HG03159 (cell line): ENCODE measurements at regions not wholly inside any gene's neighbourhood (a gene's known extent, or its start where the extent isn't known, plus 50 kb on each side); places are given as distances from the start of the nearest gene placed in this dataset.
"Not testable (repeated sequence)": the region's sequence is repeated elsewhere in the genome, so short reads cannot be mapped to it uniquely, and the experiment has no call there.

Experiments
- ATAC-seq: cut with Tn5 transposase; IDR thresholded peaks from one replicate; pipeline ENCODE4 v1.9.1; 2021; ENCODE audit warnings: mild to moderate bottlenecking, moderate library complexity; ENCODE audit not compliant: unreplicated experiment

DNA sequence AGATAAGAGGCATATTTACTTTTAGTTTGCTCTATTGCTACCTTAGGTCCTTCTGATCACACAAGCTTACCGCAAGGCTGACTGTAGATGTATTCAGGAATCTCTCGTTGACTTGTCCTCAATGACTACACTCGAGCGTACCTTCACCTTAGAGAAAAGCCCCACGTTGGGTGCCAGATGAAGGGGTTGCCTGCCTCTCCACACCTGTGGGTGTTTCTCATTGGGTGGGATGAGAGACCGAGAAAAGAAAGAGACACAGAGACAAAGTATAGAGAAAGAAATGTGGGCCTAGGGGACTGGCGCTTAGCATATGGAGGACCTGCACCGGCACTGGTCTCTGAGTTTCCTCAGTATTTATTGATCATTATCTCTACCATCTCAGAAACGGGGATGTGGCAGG is 51.8 kb downstream of the ASCL4 start:
- ATAC-seq, result no peak

DNA sequence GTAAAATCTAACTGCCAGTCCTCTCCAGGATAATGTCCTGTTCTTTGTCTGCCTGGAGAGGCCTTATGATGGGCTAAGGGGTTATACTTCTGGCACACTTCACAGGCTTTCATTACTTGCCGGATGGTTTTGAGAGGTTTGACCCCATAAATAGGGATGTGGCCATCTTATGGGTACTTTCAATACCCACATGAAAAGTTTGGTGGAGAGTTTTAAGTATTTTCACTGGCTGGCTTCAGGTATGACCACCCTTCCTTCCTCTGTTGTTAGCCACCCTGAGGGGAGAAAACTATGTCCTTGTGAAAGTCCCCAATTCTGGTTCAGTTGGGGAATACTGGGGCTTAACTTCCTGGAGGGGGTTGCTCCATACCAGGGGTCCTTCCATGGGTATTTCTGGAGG is 54.8 kb downstream of the ASCL4 start:
- ATAC-seq, result no peak

DNA sequence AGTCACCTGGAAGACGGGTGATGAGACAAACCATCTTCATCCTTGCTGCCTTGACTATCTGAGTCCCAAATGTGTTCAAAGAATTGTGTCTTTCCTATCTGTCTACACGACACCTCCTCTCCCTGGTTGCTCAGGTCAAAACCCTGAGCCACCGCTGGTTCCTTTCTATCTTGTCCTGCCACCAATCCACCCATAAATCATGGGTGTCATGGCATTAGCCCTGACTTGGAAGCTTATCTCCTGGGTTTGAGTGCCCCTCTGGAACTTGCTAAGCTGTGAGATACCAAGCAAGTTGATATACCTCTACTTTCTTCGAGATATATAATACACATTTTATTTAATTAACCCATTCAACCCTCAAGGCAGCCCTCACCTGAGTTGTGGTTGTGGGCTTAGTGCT is 57.9 kb downstream of the ASCL4 start:
- no peak for ATAC-seq

DNA sequence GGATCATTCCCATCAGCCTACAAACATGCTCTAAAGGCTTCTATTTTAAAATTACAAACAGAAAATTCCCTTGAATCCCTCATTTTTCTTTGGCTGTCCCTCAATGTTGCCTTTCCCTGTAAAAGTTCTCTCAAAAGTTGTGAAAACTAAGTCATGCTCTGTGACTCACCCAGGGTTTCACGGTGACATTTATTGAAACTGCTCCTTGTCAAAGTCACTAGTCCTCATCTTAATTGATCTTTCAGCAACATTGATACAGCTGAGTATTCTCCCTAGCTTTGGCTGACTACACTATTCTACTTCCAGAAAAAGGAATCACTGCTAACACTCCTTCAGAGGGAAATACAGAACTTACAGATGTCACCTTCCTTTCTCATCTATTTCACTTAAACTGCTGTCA is 65.7 kb downstream of the ASCL4 start:
- ATAC-seq, result no peak

DNA sequence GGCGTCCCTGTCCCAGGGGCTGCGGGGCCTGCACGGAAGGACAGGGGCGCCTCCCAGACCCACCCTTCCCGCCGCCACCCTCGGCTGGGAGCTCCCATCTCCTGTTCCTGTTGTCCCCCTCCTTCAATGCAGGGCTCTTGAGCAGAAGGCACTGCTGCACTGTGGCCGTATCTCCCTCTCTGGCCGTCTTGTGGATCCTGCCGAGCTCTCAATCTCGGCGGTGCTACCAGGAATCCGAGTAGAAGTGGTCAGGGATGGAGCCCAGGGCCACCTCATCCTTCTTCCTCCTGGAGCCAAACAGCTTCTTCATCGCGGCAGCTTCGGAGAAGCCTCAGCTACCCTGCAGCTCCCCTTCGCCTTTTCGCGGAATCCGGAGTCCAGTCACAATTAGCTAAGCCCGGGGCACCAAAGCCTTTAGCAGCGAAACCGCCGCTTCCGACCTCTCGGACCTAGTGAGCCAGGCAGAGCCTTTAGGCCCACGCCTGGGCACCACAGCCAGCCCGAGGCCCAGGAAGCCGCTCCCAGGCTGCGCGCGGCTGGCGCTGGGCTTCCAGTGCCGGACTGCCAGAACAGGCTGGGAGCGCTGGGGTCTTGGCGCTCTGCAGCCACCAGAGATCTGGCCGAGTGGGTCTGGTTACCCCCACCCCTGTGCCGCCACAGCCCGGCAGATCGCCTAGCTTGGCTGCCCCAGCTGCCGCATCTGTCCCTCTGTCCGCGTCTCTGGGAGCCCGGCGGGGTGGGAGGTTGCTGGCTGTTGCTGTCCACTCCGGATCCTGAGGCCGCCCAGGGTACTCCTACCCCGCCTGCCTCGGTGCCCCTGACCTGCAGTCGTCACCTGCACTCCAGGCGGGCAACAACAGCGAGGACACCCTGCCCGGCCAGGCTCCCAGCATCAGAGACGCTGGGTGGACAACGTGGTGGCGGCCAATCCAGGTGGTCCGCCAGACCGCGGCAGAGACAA is 69.1 kb downstream of the ASCL4 start:
- no peak for ATAC-seq

DNA sequence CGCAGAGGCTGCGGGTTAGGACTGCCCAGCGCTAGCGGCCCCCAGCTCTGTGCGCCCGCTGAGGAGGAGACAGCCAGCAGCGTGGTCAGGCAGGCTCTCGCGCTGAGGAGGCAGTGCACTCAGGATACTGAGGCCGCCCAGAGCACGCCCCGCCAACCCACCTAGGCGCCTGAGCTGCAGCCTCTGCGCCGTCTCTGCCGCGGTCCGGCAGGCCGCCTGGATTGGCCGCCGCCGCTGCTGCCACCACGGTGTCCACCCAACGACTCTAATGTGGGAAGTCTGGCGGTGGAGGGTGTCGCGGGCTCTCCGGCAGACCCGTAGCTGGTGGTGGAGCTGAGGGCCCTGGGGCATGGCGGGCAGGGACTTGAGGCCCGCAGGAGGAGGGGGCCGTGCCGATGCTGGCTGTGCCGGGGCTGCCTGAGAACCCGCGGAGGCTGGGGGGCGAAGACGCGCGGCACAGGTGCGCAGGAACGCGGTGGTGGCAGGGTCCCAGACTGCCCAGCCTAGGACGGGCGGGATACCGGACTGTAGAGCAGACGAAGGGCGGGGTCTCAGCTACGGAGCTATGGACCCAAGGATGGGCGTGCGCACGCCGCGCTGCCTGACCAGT is 69.9 kb downstream of the ASCL4 start:
- ATAC-seq, result no peak

DNA sequence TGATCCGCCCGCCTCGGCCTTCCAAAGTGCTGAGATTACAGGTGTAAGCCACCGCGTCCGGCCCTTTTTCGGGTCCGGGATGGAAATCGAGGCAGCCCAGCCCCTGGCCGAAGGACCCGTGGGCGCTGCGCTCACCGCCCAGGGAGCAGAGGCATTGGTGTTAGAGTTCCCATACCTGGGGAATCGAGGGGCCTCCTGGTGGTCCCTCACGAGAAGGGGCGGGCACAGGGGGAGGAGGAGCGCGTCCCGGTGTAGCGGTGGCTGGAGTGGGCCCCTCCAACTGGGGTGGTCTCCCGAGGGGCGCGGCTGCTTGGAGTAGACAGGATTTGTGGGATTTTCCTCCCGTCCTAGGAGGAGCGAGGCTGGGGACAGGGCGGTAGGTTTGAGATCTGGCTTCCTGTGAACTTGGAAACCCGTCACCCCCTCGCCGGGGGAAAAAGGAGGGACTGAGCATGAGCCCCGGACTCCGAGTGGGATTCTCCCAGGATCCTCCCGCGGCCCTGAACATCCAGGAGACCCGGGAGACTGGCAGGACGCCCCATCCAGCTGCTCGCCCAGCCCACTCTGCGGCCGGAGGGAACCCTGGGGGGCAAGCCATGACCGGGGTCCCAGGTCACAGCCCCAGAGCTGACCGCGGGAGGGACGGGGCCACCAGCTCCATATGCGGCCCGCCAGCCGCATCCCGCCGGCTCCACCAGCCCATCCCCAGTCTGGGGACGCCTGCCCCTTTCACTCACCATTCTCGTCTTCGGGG is 70.9 kb downstream of the ASCL4 start:
- no peak for ATAC-seq

DNA sequence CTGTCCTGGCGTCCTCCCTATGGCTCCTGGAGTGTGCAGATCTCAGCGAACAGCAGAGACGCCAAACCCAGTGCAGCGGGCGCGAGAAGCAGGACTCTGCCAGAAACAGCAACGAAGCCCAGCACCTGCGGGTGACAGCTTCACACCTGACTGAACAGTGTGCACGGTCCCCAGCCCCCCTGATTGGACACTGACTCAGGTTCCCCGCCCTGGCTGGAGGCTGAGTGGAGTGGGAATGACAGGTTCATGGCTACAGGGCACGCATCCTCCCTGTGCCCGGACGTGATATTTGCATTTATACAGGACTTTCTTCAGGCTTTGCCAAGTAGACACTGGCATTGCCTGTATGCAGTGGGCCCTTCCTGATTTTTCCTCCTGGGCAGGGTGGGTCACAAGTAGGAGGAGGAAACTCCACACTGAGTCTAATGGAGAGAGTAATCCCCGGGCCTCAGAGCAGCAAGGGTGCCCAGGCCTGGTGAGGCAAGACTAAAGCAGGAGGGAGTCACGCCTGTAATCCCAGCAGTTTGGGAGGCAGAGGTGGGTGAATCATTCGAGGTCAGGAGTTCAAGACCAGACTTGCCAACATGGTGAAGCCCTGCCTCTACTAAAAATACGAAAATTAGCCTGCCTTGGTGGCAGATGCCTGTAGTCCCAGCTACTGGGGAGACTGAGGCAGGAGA is 71.6 kb downstream of the ASCL4 start:
- ATAC-seq, result no peak

DNA sequence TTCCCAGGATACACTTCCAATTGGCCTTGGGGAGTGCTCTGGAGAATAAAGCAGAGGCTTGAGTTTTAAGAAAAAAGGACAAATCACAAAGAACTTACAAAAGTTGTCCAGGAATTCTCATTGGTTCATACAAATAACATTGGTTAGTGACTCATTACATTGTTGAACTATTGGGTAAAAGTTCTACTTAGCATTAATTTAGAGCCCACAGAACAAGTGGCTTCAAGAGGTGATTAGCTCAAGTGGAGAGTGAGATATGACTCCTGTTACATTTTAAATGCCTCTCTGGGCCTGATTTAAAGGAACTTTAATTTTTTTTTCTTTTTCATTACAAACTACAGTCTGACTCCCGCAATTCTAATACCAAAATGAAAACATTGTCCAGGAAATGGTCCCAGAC is 72.9 kb downstream of the ASCL4 start:
- ATAC-seq, result no peak

DNA sequence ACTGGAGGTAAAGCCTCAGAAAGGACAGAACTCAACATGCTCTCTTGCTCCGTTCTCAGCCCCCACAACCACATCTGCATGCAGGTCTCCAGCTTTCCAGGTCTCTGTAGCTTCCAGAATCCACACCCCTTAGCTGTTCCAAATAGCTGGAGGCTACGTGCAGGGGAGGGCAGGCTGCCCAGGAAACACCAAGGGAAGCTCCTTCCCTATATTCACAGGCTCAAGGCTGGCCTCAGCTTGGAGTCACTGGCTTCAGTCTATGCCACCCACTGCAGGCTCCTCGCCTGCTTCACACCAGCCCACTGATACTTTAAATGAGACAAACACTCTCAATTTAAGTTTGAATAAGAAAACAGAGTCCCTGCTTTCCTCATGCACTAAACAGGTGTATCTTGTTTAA is 73.3 kb downstream of the ASCL4 start:
- no peak for ATAC-seq

DNA sequence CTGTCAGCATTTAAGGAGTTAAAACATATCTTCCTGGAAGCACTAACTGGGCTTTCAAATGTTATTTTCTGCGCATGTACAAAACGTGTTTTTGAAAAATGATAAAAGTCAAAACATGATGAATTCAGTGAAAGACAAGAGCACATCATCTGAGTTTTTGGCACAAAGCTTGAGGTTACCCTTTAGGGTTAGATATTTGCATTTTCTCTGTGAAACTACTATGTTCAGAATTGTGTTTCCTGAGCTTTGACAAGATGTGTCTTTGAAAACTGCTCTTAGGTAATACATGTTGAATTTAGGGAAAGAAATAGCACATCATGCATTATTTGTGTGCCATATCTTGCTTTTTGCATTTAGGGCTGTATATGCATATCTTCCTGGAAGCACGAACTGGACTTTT is 79.0 kb downstream of the ASCL4 start:
- ATAC-seq, result no peak

DNA sequence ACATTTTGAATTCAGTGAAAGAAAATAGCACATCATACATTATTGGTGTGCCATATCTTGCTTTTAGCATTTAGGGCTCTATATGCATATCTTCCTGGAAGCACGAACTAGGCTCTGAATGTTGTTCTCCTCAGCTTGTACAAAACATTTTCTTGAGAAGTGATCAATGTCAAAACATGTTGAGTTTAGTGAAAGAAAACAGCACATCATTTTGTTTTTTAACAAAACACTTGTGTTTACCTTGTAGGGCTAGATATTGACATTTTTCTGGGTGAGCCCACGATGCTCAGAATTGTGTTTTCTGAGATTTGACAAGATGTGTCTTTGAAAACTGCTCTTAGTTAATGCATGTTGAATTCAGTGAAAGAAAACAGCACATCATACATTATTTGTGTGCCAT is 81.0 kb downstream of the ASCL4 start:
- no peak for ATAC-seq

DNA sequence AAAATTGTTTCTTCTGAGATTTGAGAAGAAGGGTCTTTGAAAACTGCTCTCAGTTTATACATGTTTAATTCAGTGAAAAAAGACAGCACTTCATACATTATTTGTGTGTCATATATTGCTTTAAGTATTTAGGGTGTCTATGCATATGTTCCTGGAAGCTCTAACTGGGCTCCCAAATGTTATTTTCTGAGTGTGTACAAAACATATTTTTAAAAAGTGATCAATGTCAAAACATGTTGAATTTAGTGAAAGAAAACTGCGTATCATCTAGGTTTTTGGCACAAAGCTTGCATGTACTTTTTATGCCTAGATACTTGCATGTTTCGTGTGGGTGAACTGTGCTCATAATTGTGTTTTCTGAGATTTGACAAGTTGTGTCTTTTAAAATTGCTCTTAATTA is 81.6 kb downstream of the ASCL4 start:
- no peak for ATAC-seq

DNA sequence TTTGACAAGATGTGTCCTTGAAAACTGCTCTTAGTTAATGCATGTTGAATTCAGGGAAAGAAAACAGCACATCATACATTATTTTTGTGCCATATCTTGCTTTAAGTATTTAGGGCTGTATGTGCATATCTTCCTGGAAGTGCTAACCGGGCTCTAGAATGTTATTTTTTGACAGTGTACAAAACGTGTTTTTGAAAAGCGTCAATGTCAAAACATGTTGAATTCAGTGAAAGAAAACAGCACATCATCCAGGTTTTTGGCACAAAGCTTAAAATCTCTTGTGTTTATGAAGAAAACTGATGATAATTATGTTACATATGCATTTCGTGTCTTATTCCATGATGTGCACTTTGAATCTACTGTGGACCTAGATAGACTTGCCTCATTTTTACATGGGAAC is 82.7 kb downstream of the ASCL4 start:
- no peak for ATAC-seq

DNA sequence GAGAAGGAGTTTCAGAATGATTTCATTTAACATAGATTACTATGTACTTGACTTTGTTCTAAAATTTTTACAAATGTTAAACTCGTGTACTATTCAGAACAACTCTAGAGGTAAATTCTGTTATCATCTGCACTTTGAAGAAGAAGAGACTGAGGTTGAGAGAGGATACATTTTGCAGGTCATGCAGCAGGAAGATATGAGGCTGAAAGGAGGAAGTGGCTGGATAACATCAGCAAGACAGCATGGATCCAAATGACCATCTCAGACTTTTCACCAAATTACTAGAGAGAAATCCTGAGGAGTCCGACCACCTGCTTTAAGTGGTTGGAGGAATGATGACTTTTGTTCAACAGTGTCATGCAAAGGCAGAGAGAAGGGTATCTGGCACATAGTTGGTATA is 84.9 kb downstream of the ASCL4 start:
- ATAC-seq, result no peak

DNA sequence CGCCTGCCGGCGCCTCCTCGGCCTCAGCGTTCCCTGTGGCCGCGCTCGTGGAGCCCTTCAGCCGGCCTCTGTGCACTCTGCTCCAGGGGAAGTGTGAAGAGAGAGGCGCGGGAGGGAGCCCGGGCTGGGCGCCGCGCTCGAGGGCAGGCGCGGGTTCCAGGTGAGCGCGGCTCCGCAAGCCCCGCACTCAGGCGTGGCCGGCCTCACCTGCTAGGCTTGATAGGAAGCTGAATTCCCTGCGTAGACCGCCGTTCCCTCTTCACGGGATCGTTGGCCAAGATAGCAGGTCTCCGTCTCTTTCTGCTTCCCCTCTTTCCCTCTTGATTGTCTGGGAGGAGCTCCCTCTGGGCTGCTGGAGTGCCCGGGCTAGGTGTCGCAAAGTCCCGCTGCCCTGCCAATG is 89.7 kb downstream of the ASCL4 start:
- ATAC-seq, result no peak

DNA sequence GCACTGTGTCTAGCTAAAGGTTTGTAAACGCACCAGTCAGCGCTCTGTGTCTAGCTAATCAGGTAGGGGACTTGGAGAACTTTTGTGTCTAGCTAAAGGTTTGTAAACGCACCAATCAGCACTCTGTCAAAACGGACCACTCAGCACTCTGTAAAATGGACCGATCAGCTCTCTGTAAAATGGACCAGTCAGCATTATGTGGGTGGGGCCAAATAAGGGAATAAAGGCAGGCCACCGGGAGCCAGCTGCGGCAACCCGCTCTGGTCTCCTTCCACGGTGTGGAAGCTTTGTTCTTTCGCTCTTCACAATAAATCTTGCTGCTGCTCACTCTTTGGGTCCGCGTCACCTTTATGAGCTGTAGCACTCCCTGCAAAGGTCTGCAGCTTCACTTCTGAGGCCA is 90.2 kb downstream of the ASCL4 start:
- not testable (repeated sequence) for ATAC-seq

DNA sequence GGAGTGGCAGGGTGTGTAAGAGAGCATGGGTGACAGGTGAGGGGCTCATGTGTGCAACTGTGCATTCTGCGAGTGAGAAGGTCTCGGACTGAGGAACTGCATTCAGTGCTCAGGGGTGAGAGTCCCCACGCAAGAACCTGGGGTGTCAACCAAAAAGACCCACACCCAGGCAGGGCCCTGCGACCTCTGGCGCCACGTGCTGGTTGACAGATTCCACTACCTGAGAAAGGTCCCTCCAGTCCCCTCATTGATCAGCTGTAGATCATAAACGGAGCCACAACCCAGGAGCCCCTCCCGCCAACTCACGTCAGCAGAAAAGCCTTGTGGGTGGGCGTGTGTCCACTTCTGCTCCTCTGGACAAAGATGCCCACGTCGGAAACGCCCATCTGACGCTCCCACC is 98.7 kb downstream of the ASCL4 start:
- no peak for ATAC-seq

DNA sequence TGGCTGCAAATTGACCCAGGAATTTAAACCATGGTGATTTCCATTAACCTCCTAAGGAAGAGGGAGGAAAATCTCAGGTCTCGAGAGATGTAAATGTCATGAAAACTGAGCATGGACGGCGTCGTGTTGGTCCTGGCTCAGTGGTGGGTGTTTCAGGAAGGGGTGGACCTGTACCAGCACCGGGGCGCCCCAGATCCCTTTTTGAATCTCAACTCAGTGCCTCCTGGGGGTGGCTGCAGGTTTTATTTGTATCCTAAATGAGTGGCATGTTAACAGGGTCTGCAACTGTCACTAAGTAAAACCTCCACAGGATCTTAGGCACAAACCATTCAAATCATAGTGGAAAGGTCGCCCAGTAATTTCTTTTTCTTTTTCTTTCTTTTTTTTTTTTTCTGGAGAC is 101.3 kb downstream of the ASCL4 start:
- no peak for ATAC-seq

DNA sequence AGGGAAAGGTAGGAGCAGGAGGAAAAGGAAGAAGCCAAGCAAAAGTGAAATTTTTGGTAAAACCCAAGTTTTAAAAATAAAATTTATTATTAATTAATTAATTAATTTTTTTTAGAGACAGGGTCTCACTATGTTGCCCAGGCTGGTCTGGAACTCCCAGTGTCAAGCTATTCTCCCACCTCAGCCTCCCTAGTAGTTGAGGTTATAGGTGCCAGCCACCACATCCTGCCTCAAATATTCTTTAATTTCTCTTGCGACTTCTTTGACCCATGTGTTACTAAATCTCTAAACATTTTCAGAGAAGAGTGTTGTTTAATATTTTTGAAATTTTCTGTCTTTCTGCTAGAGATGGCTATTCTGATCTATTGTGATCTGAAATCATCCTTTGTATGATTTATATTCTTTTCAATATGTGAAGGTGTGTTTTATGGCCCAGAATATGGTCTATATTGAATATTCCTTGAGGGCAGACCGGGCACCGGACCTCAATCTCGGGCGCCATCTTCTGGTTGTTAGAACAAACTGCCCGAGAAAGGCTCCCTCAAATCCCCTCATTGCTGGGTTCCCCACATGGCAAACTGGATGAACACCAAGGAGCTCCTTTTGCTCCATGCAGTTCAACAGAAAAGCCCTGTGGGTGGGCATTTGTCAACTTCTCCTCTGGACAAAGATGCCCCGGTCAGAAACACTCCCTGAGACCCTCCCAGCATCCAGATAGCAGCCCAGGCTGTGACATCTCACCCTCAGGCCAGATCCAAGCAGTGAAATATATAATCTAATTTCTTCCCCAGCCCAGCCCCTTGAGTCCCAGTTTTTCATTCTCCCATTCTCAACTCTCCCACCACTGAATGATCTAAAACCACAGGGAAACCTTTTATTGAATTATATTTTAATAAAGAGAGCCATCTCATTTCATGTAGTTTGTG is 110.5 kb downstream of the ASCL4 start:
- ATAC-seq, result no peak
